ENCODE measurements at regions not wholly inside any gene's neighbourhood (a gene's known extent, or its start where the extent isn't known, plus 50 kb on each side); places are given as distances from the start of the nearest gene placed in this dataset.

DNA sequence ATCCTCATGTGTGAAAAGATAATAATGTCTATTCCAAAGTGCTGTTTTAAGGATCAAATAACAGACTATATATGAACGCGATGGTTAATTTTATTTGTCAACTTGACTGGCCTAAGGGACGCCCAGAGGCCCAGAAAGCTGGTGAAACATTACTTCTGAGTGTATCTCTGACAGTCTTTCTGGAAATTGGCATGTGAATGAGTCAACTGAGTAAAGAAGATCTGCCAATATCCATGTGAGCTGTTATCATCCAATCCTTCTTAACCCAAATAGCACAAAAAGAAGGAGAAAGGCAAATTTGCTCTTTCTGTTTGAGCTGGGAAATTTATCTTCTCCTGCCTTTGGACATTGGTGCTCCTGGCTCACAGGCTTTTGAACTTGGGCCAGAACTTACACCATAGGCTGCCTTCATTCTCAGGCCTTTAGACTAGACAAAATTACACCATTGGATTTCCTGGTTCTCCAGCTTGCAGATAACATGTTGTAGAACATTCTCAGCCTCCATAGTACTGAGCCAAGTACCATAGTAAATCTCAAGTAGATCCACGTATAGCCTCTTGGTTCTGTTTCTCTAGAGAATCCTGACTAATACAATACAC is 114.7 kb upstream of the DOCK10 start:
- H3K27me3 Mint-ChIP-seq (ENCODE audit: low read depth) = peaks cover 15% of the 10 kb centered on the region
- no peak overlapping the region for H3K4me3 Mint-ChIP-seq
- H3K4me1 Mint-ChIP-seq (ENCODE audit: low read depth) = no peaks in the 10 kb centered on the region
- H3K36me3 Mint-ChIP-seq (ENCODE audit: low read depth) = no peaks in the 10 kb centered on the region
- H3K27ac Mint-ChIP-seq = no peak overlapping the region
- H3K9me3 Mint-ChIP-seq = no peaks in the 10 kb centered on the region

DNA sequence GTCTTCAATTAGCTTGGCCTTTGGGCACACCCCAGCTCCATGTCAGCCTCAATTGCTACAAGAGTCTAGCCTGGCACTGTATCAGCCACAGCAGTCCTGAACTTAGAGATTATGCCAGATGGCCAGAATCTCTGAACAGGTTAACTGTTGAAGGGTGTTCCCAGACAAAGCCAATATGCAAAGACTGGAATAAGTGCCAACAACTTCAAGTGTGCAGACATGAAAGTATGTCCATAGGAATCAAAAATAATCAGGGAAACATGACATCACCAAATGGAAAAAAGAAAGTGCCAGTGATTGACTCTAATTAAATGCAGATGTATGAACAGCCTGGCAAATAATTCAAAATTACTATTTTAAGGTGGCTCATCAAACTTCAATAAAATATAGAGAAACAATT is 98.5 kb upstream of the DOCK10 start:
- Mint-ChIP-seq H3K4me3 (no peak overlapping the region), H3K4me1 (ENCODE audit: low read depth) (no peaks in the 10 kb centered on the region), H3K9me3 (peaks cover 6% of the 10 kb centered on the region), H3K27me3 (ENCODE audit: low read depth) (peaks cover 6% of the 10 kb centered on the region), H3K36me3 (ENCODE audit: low read depth) (no peaks in the 10 kb centered on the region), H3K27ac (no peak overlapping the region)

DNA sequence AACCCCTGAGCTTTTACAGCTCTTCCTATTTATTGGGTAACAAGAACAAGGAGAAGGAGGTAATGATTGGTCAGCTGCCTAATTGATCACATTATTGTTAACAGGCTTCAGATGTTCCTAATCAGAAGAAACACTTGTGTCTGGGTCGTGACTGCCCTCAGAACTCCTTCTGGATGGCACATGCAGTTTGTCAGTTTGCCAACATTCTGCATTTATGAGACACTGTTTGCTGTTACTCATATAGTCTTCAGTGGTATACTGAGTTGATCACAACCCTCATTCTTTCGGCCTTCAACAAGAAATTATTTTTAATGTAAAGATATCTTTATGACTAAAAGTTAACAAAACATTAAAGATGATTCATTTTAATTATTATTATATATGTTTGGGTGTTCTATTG is 95.7 kb upstream of the DOCK10 start:
- Mint-ChIP-seq H3K4me1 (ENCODE audit: low read depth) (no peaks in the 10 kb centered on the region), H3K27ac (no peak overlapping the region), H3K9me3 (no peaks in the 10 kb centered on the region), H3K4me3 (no peak overlapping the region), H3K27me3 (ENCODE audit: low read depth) (peaks cover 6% of the 10 kb centered on the region), H3K36me3 (ENCODE audit: low read depth) (no peaks in the 10 kb centered on the region)

DNA sequence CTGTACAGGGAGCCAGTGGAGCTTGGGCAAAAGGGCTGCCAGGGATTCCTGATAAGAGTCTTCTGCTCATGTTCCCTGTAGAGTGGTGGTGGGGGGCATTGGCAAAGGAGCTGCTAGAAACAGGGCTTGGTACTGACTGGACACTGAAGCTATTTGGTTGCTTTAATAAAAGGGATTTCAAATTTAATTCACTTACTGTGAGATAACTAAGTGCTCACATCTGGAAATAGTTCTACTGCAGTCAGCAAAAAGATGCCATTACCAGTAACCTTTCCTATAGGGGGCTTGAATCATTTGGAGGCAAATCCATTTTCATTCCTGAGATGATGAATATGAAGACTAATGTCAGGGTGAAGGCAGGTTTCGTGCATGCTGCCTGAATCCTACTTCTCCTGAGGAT is 94.3 kb upstream of the DOCK10 start:
- Mint-ChIP-seq H3K9me3 (no peaks in the 10 kb centered on the region), H3K27me3 (ENCODE audit: low read depth) (peaks cover 10% of the 10 kb centered on the region), H3K4me3 (no peak overlapping the region), H3K27ac (no peak overlapping the region), H3K4me1 (ENCODE audit: low read depth) (no peaks in the 10 kb centered on the region), H3K36me3 (ENCODE audit: low read depth) (no peaks in the 10 kb centered on the region)

DNA sequence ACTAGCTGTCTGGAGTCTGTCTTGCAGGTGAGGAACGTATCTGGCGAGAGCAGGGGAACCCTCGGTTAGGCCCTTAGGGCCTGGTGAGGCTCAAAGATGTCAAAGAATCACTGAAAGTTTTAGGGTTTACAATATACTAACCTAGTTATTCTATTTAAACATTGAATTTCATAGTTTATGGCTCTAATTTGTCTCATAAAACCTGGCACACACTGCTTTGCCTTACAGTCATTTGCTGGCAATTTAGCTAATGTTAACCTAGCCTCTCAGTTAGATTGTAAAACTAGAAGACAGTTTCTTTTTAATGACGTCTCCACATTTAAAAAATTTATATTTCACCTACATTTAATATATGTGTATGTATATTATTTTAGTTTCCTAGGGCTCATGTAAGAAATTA is 89.6 kb upstream of the DOCK10 start:
- H3K4me3 Mint-ChIP-seq = no peak overlapping the region
- no peaks in the 10 kb centered on the region for H3K4me1 Mint-ChIP-seq (ENCODE audit: low read depth)
- no peaks in the 10 kb centered on the region for H3K36me3 Mint-ChIP-seq (ENCODE audit: low read depth)
- no peak overlapping the region for H3K27ac Mint-ChIP-seq
- H3K27me3 Mint-ChIP-seq (ENCODE audit: low read depth) = peaks cover 32% of the 10 kb centered on the region
- H3K9me3 Mint-ChIP-seq = peaks cover 8% of the 10 kb centered on the region

DNA sequence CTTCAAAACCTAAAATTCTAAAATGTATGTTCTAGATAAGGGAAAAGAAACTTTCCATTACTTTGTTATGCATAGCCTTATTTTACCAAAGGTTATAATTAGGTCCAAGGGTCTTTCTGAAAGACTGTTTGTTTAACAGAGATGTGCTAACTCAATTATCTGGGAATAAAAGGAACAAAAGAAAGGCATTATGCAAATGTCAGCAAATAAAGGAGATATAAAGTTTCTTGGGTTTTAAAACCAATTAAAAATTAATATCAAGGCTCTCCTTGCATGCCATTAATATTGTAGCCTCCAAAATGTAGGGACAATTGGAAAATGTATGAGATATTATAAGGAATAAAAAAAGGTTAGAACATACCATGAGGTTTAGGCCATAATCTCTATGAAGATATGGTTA is 87.8 kb upstream of the DOCK10 start:
- H3K4me3 Mint-ChIP-seq = no peak overlapping the region
- peaks cover 32% of the 10 kb centered on the region for H3K27me3 Mint-ChIP-seq (ENCODE audit: low read depth)
- no peak overlapping the region for H3K27ac Mint-ChIP-seq
- peaks cover 8% of the 10 kb centered on the region for H3K9me3 Mint-ChIP-seq
- no peaks in the 10 kb centered on the region for H3K4me1 Mint-ChIP-seq (ENCODE audit: low read depth)
- no peaks in the 10 kb centered on the region for H3K36me3 Mint-ChIP-seq (ENCODE audit: low read depth)

DNA sequence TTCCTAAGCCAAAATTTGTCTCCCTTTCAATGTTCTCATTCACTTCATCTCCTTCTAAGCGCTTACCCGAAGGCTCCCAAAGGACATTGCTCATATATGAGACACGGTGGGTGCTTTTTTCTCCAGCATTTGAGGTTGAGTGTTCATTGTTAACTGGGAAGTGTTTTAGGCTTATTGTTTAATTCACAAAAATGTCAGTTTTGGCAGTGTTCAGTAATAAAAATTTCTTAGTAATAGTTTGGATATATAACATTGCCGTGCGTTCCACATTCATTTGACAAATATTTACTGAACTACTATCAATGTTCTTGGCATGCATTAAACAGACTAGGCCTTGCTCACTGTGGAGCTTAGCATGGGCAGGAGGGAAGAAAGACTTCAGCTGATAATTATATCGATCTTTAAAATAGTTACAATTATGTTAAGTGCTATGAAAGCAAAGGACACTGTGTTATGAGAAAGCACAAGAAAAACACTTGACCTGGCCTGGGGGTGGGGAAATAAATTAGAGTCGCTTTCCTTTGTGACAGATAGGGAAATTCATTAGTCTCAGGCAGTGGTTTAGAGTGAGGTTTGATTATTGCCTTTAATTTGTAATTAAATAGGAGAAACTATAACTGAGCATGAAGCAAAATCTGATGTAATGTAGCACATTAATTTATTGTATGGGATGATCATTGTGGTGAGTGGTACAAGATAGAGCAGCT is 82.2 kb upstream of the DOCK10 start:
- H3K4me1 Mint-ChIP-seq (ENCODE audit: low read depth) = peaks cover 4% of the 10 kb centered on the region
- no peaks in the 10 kb centered on the region for H3K36me3 Mint-ChIP-seq (ENCODE audit: low read depth)
- H3K27me3 Mint-ChIP-seq (ENCODE audit: low read depth) = peaks cover 38% of the 10 kb centered on the region
- no peak overlapping the region for H3K27ac Mint-ChIP-seq
- no peak overlapping the region for H3K4me3 Mint-ChIP-seq
- H3K9me3 Mint-ChIP-seq = peaks cover 8% of the 10 kb centered on the region

DNA sequence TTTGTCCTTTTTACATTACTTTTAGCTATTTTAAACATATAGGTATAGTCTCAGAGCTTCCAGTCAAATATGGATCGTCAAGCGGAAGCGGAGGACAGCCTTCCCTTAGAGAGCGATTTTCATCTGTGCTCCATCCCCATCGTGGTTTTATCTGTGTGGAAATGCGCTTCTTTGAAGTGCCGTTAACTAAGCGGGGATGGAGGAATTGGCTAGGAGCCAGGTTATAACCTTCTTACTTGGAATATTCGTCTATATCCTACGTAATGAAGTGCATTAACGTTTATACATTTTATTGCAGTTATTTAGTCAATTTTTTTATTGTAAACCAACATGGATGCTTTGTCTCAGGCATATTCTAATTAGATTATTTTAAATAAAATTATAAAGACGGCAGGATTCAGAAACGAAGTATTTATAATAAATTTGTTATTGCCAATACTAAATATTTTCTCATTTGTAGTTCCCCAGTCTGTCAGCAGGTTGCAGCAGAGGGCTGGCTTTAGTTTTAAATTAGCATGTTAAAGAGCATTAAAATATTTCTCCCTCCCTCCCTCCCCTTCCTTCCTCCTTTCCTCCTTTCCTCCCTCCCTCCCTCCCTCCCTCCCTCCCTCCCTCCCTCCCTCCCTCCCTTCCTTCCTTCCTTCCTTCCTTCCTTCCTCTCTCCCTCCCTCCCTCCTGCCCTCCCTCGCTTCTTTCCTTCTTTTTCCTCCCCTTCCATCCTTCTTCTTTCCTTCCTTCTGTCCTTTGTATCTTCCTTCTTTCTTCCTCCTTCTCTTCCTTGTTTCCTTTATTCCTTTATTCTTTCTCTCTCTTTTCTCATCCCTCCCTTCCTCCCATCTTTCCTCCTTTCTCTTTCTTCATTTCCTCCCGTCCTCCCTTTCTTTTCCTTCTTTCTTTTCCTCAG is 80.6 kb upstream of the DOCK10 start:
- Mint-ChIP-seq H3K27me3 (ENCODE audit: low read depth) (peaks cover 23% of the 10 kb centered on the region), H3K4me3 (no peak overlapping the region), H3K4me1 (ENCODE audit: low read depth) (peaks cover 4% of the 10 kb centered on the region), H3K9me3 (peaks cover 5% of the 10 kb centered on the region), H3K27ac (peak overlapping the region; percentile 4), H3K36me3 (ENCODE audit: low read depth) (no peaks in the 10 kb centered on the region)

DNA sequence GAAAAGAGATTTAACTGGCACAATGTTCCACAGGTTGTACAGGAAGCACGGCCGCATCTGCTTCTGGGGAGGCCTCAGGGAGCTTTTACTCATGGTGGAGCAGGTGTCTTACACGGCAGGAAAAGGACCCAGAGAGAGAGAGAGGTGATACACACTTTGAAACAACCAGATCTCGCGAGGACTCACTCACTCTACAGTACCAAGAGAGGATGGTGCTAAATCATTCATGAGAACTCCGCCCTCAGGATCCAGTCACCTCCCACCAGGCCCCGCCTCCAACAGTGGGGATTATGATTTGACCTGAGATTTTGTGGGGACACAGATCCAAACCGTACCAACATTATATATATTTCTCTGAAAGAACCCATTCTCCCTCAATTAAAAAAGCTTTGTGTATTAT is 79.7 kb upstream of the DOCK10 start:
- H3K27ac Mint-ChIP-seq = peak overlapping the region; percentile 29
- no peaks in the 10 kb centered on the region for H3K9me3 Mint-ChIP-seq
- no peaks in the 10 kb centered on the region for H3K36me3 Mint-ChIP-seq (ENCODE audit: low read depth)
- peaks cover 9% of the 10 kb centered on the region for H3K4me1 Mint-ChIP-seq (ENCODE audit: low read depth)
- peaks cover 16% of the 10 kb centered on the region for H3K27me3 Mint-ChIP-seq (ENCODE audit: low read depth)
- no peak overlapping the region for H3K4me3 Mint-ChIP-seq

DNA sequence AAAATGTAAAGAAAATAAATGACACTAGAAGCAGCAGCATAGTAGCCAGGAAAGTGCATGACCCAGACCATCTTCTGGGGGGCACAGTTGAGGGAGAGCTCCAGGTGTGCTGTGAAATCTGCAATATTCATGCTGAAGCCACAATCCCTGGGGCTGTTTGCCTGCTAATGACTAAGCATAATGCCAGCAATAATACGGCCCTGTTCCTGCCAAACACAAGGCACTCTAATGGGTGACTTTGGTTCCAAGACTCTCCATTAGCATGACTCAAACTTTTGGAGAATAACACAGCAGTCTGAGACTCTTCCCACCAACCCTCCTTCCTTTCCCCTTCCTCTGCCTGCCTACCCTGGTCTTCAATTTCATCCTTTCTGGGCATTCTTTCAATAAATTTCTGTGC is 77.9 kb upstream of the DOCK10 start:
- H3K4me3 Mint-ChIP-seq = no peak overlapping the region
- H3K9me3 Mint-ChIP-seq = no peaks in the 10 kb centered on the region
- peaks cover 12% of the 10 kb centered on the region for H3K27me3 Mint-ChIP-seq (ENCODE audit: low read depth)
- H3K27ac Mint-ChIP-seq = no peak overlapping the region
- no peaks in the 10 kb centered on the region for H3K36me3 Mint-ChIP-seq (ENCODE audit: low read depth)
- H3K4me1 Mint-ChIP-seq (ENCODE audit: low read depth) = peaks cover 14% of the 10 kb centered on the region

DNA sequence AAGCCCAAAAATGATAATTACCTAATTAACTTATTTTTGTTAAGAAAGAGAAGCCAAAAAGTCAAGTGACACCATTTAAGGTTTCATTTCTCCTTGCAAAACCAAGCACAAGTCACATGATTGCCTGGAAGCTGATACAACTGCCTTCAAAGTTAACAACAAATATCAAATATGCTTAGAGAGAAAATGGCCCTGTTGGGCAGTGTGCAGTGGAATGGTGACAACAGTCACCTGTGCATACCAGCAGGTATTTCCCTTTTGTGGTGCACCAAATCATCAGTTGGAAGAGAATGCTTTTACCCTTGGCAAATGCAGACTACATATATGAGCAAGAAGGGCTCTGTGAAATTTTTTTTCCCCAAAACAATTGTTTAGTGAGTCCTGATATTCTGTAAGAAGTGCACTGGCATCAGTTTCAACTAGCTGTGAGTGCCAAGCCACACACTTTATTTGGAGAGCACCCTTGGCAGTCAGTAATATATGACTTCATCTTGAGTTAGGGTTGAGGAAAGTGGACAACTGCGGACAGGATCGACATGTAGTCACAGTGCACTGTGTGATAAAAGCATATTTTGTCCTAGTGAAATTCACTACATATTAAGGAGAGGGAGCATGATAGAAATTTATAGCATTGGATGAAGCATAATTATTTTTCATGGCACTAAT is 74.9 kb upstream of the DOCK10 start:
- Mint-ChIP-seq H3K4me3 (no peak overlapping the region), H3K9me3 (no peaks in the 10 kb centered on the region), H3K36me3 (ENCODE audit: low read depth) (no peaks in the 10 kb centered on the region), H3K27me3 (ENCODE audit: low read depth) (peaks cover 3% of the 10 kb centered on the region), H3K27ac (no peak overlapping the region), H3K4me1 (ENCODE audit: low read depth) (peaks cover 11% of the 10 kb centered on the region)

DNA sequence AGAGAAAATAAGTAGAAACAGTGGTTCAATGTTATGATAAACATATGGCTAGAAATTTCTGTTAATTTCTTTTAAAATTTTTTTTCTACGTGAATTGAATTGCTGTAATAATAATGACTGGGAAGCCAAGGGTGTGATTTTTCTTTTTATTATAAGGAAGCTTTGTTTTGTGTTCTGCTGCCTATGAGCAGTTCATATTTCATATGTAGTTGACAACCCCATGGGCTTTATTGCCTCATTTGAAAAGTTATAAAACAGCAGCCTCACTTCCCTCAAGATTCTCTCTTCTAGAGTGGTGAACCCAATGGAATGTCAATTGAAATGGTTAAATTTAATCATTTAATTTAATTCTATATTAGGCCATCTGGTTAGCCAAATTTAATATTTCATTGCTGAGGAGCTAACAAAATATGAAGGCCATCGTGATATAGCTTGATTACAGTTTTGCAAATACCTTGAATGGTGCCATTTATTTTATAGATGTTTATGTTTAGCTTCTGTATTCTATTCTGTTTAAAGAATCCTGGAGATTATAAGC is 72.6 kb upstream of the DOCK10 start:
- H3K27ac Mint-ChIP-seq = no peak overlapping the region
- no peaks in the 10 kb centered on the region for H3K9me3 Mint-ChIP-seq
- H3K27me3 Mint-ChIP-seq (ENCODE audit: low read depth) = peaks cover 3% of the 10 kb centered on the region
- H3K36me3 Mint-ChIP-seq (ENCODE audit: low read depth) = no peaks in the 10 kb centered on the region
- no peak overlapping the region for H3K4me3 Mint-ChIP-seq
- peaks cover 10% of the 10 kb centered on the region for H3K4me1 Mint-ChIP-seq (ENCODE audit: low read depth)

DNA sequence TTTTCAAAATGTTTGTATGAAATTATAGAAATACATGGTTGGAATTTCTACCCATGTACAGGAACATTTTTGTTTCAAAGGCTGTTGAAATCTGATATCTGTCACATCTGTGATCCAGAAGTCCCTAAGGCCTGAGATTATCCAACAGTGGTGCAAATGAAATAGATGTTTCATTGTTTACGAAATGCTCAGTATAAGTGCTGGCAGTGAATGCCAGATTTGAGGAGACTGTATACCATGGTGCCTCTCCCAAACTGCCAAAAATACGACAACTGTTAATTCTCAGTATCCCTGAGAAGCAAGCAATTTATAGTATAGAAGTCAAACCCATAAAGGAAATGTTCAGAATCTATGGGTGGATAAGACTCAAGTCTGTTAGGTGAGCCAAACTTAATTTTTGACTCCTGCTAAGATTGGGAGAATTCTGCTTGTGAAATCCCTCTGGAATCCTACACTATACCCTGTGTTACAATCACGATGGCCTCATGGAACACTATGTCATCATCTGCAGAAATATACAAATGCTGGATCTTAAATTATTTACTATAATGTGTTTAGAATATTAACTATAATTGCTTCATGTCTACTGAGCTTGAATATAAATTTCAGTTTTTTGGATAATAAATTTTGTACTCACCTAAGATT is 71.2 kb upstream of the DOCK10 start:
- Mint-ChIP-seq H3K27ac (no peak overlapping the region), H3K9me3 (no peaks in the 10 kb centered on the region), H3K36me3 (ENCODE audit: low read depth) (no peaks in the 10 kb centered on the region), H3K27me3 (ENCODE audit: low read depth) (peaks cover 7% of the 10 kb centered on the region), H3K4me1 (ENCODE audit: low read depth) (peaks cover 10% of the 10 kb centered on the region), H3K4me3 (no peak overlapping the region)

Data from T-helper 1 cell treated with Interleukin-12 subunit alpha and Interleukin-12 subunit beta and Interleukin-4 antibody, amounts not matched to agents 30 μg/mL and 1 μg/mL, for 36 hours (primary cell).